Astrocyte (in vitro differentiated cells and primary cell): ENCODE measurements at regions not wholly inside any gene's neighbourhood (a gene's known extent, or its start where the extent isn't known, plus 50 kb on each side); places are given as distances from the start of the nearest gene placed in this dataset.

Experiments
- DNase-seq: peaks from one replicate; pipeline ENCODE4 v3.0.0-alpha.2; 2010; ENCODE audit warnings: low read depth
- FAIRE-seq: peaks from 2 replicates; lab custom pipeline; 2011; peaks lifted over from hg19 to GRCh38; lab: Jason Lieb, UNC
- H2AFZ ChIP-seq: 2 replicates; pipeline ENCODE4 v1.6.0; 2012; ENCODE audit warnings: low read depth, low read length, inconsistent platforms
- H3K27ac ChIP-seq: 2 replicates; pipeline ENCODE4 v1.5.1; 2011; ENCODE audit warnings: low read depth, low read length, inconsistent platforms
- H3K27me3 ChIP-seq: 2 replicates; pipeline ENCODE4 v1.6.0; 2011; ENCODE audit warnings: low read length, inconsistent platforms; ENCODE audit not compliant: insufficient read depth
- H3K36me3 ChIP-seq: 2 replicates; pipeline ENCODE4 v1.5.1; 2011; ENCODE audit warnings: low read length, inconsistent platforms; ENCODE audit not compliant: insufficient read depth
- H3K4me1 ChIP-seq: 2 replicates; pipeline ENCODE4 v1.5.1; 2011; ENCODE audit warnings: low read length, inconsistent platforms; ENCODE audit not compliant: insufficient read depth
- H3K4me2 ChIP-seq: 2 replicates; pipeline ENCODE4 v1.6.0; 2012; ENCODE audit warnings: low read length, inconsistent platforms
- H3K4me3 ChIP-seq: 2 replicates; pipeline ENCODE4 v1.5.1; 2011; ENCODE audit warnings: low read depth, mild to moderate bottlenecking, low read length, inconsistent platforms; ENCODE audit not compliant: insufficient read depth
- H3K79me2 ChIP-seq: 2 replicates; pipeline ENCODE4 v1.6.0; 2012; ENCODE audit warnings: mild to moderate bottlenecking, low read length, inconsistent platforms; ENCODE audit not compliant: insufficient read depth
- H3K9ac ChIP-seq: 2 replicates; pipeline ENCODE4 v1.6.0; 2012; ENCODE audit warnings: mild to moderate bottlenecking, low read length, inconsistent platforms
- H3K9me3 ChIP-seq: 2 replicates; pipeline ENCODE4 v1.5.1; 2012; ENCODE audit warnings: low read depth, mild to moderate bottlenecking, low read length, inconsistent platforms; ENCODE audit not compliant: insufficient read depth
- H4K20me1 ChIP-seq: 2 replicates; pipeline ENCODE4 v1.6.0; 2012; ENCODE audit warnings: low read length, inconsistent platforms; ENCODE audit not compliant: insufficient read depth
- H3K27ac Mint-ChIP-seq: one replicate; pipeline ENCODE4 v1.8.0; 2021; ENCODE audit warnings: mild to moderate bottlenecking, mixed read lengths; ENCODE audit not compliant: unreplicated experiment
- H3K27me3 Mint-ChIP-seq: one replicate; pipeline ENCODE4 v1.8.0; 2021; ENCODE audit warnings: low read depth, mixed read lengths; ENCODE audit not compliant: unreplicated experiment
- H3K36me3 Mint-ChIP-seq: one replicate; pipeline ENCODE4 v1.8.0; 2021; ENCODE audit warnings: low read depth, mixed read lengths; ENCODE audit not compliant: unreplicated experiment
- H3K4me1 Mint-ChIP-seq: one replicate; pipeline ENCODE4 v1.8.0; 2021; ENCODE audit warnings: low read depth, mixed read lengths; ENCODE audit not compliant: unreplicated experiment
- H3K4me3 Mint-ChIP-seq: one replicate; pipeline ENCODE4 v1.8.0; 2021; ENCODE audit warnings: mild to moderate bottlenecking, moderate library complexity, mixed read lengths; ENCODE audit not compliant: unreplicated experiment
- H3K9me3 Mint-ChIP-seq: one replicate; pipeline ENCODE4 v1.8.0; 2021; ENCODE audit warnings: mild to moderate bottlenecking, mixed read lengths; ENCODE audit not compliant: unreplicated experiment
- CTCF ChIP-seq: IDR thresholded peaks from 2 replicates; pipeline ENCODE4 v1.5.1; 2011; ENCODE audit warnings: low read depth, mild to moderate bottlenecking, inconsistent platforms, low read length, moderate library complexity; ENCODE audit not compliant: insufficient read depth
- EZH2 ChIP-seq: IDR thresholded peaks from 2 replicates; pipeline ENCODE4 v1.6.1; 2012; ENCODE audit warnings: mild to moderate bottlenecking, low read length, inconsistent platforms; ENCODE audit not compliant: insufficient read depth

- TF ChIP-seq EZH2 (no peak), CTCF (no peak)
- FAIRE-seq (no peak), DNase-seq (no peak)
- no peak overlapping the region for H3K27ac ChIP-seq
- no peak overlapping the region for H3K4me3 Mint-ChIP-seq
- H3K4me1 ChIP-seq: no peaks in the 10 kb centered on the region
- no peaks in the 10 kb centered on the region for H3K27me3 ChIP-seq
- peaks cover 2% of the 10 kb centered on the region for H3K9me3 Mint-ChIP-seq
- peaks cover 2% of the 10 kb centered on the region for H3K4me1 Mint-ChIP-seq
- H3K4me3 ChIP-seq: no peak overlapping the region
- H3K27ac Mint-ChIP-seq: no peak overlapping the region
- no peak overlapping the region for H3K9ac ChIP-seq
- no peak overlapping the region for H3K4me2 ChIP-seq
- no peak overlapping the region for H2AFZ ChIP-seq
- no peaks in the 10 kb centered on the region for H3K27me3 Mint-ChIP-seq
- no peaks in the 10 kb centered on the region for H3K79me2 ChIP-seq
- H3K9me3 ChIP-seq: no peaks in the 10 kb centered on the region
- H3K36me3 ChIP-seq: no peaks in the 10 kb centered on the region
- no peaks in the 10 kb centered on the region for H4K20me1 ChIP-seq
- no peaks in the 10 kb centered on the region for H3K36me3 Mint-ChIP-seq
Observed at GRCh38 chr9:27755846-27756245, 182.6 kb upstream of the C9orf72 start.

GRCh38 chr9:27756418-27756817 is 183.1 kb upstream of the C9orf72 start:
- no peak overlapping the region for H3K4me3 ChIP-seq
- no peak overlapping the region for H3K27ac ChIP-seq
- H2AFZ ChIP-seq: no peak overlapping the region
- H3K27me3 ChIP-seq: no peaks in the 10 kb centered on the region
- Mint-ChIP-seq H3K4me3 (no peak overlapping the region), H3K36me3 (no peaks in the 10 kb centered on the region), H3K27me3 (peaks cover 3% of the 10 kb centered on the region), H3K4me1 (peaks cover 2% of the 10 kb centered on the region), H3K9me3 (peaks cover 2% of the 10 kb centered on the region), H3K27ac (no peak overlapping the region)
- H3K9me3 ChIP-seq: no peaks in the 10 kb centered on the region
- no peak for DNase-seq
- H3K4me1 ChIP-seq: no peaks in the 10 kb centered on the region
- no peak overlapping the region for H3K4me2 ChIP-seq
- no peaks in the 10 kb centered on the region for H3K36me3 ChIP-seq
- H3K79me2 ChIP-seq: no peaks in the 10 kb centered on the region
- FAIRE-seq: no peak
- H3K9ac ChIP-seq: no peak overlapping the region
- no peaks in the 10 kb centered on the region for H4K20me1 ChIP-seq
- no peak for TF ChIP-seq EZH2
- TF ChIP-seq CTCF: no peak

GRCh38 chr9:27763831-27764230 is 190.6 kb upstream of the C9orf72 start:
- H3K79me2 ChIP-seq: no peaks in the 10 kb centered on the region
- no peaks in the 10 kb centered on the region for H3K36me3 Mint-ChIP-seq
- H3K9me3 ChIP-seq: no peaks in the 10 kb centered on the region
- H3K36me3 ChIP-seq: no peaks in the 10 kb centered on the region
- no peak overlapping the region for H3K27ac Mint-ChIP-seq
- H3K4me3 Mint-ChIP-seq: no peak overlapping the region
- peaks cover 18% of the 10 kb centered on the region for H3K4me1 Mint-ChIP-seq
- peaks cover 13% of the 10 kb centered on the region for H3K4me1 ChIP-seq
- TF ChIP-seq EZH2: no peak
- no peak for TF ChIP-seq CTCF
- H3K4me3 ChIP-seq: no peak overlapping the region
- H3K9me3 Mint-ChIP-seq: peaks cover 2% of the 10 kb centered on the region
- no peaks in the 10 kb centered on the region for H3K27me3 ChIP-seq
- no peak overlapping the region for H2AFZ ChIP-seq
- no peaks in the 10 kb centered on the region for H4K20me1 ChIP-seq
- H3K9ac ChIP-seq: no peak overlapping the region
- H3K27ac ChIP-seq: no peak overlapping the region
- no peak for DNase-seq
- no peak for FAIRE-seq
- peaks cover 3% of the 10 kb centered on the region for H3K27me3 Mint-ChIP-seq
- H3K4me2 ChIP-seq: no peak overlapping the region
